ENCODE measurements at regions not wholly inside any gene's neighbourhood (a gene's known extent, or its start where the extent isn't known, plus 50 kb on each side); places are given as distances from the start of the nearest gene placed in this dataset.

GRCh38 chr12:111174251-111174960 lies 194.5 kb downstream of the PHETA1 start:
- no peak for DNase-seq (ENCODE audit: low read depth)

DNA sequence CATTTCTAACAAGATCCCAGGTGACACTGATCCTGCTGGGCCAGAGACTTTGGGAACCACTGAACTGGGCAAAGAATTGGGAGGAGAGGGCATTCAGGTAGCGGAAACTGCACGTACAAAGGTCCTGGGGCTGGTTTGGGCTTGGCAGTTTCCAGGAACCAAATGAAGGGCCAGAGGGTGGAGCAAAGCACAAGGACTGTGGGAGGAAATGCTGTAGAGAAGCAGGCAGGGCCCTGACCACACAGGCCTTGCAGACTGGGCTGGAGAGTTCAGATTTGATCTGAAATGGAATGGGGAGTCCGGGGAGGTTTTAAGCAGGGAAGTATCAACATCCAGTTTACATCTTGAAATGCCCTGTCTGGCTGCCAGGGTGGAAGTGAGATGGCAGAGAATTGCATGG lies 195.1 kb downstream of the PHETA1 start:
- DNase-seq (ENCODE audit: low read depth): no peak

DNA sequence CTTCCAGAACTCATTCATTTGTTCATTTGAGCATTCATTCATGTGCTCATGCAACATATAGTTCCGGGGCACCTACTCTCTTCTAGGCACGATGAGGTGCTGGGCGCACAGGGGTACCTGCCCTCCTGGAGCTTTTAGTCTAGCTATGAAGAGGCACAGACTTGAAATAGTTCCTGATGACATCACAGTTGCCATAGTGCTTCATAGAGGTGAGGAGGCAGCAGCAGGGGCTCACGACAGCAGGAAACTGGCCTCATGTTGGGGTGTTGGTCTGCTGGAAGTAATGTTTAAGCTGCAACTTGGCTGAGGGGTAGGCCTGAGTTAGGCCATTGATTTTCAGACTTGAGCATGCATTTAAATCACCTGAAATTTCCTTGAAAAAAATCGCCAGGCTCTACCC lies 195.5 kb downstream of the PHETA1 start:
- DNase-seq (ENCODE audit: low read depth): no peak

DNA sequence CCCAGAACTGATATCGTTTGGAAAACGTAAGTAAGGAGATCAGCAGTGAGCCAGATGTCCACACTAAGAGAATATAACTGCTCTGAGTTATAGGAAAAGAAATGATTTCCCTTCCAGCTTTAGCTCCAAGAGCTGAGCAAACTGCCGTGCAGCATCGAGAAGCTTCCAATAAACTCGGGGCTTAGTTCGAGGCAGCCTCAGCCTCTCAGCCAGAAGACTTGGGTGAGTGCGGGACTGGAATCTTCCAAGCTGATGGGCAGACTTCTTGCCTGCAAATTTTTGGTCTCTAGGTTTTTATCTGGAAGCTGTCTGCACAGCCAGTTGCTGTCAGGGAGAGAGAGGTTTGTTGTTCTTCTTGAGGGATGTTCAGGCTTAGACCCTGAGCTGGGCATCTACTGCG lies 196.1 kb downstream of the PHETA1 start:
- no peak for DNase-seq (ENCODE audit: low read depth)

- no peak for DNase-seq (ENCODE audit: low read depth)
Observed at GRCh38 chr12:111171832-111172231, 197.1 kb downstream of the PHETA1 start.

DNA sequence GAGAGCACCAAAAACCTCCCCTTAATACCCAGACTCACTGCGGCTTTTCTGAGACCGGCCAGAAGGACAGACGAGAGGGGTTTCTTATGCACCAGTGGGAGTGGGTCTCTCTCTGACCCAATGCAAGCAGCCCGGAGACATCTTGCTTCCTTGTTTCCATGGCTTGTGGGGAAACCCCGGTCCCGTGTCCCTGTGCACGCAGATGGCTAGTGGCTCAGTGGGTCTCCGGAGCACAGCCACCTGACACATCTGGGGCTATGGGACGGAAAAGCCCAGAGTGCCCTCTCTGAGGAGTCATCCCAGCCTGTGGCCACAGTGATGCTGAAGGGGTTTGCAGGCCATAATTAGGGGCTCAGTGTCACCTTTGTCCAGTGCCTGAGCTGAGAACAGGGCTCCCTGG lies 197.6 kb downstream of the PHETA1 start:
- no peak for DNase-seq (ENCODE audit: low read depth)

DNA sequence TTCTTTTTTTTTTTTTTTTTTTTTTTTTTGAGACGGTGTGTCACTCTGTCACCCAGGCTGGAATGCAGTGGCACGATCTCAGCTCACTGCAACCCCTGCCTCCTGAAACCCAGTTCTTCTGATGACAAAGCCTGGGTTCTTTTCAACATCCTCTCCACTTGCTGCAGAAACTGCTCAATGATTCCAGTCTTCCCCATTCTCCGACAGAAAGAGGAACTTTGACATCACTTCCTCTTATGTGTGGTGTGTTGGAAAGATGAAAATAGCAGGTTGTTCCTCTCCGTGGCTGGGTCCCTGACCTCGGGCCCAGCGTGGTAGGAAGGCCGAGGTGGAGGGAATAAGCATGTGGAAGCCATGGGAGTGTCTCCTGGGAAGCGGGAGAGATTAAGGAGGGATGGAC lies 198.4 kb downstream of the PHETA1 start:
- DNase-seq (ENCODE audit: low read depth): no peak

- no peak for DNase-seq (ENCODE audit: low read depth)
Observed at GRCh38 chr12:111169456-111169855, 199.4 kb downstream of the PHETA1 start.

DNA sequence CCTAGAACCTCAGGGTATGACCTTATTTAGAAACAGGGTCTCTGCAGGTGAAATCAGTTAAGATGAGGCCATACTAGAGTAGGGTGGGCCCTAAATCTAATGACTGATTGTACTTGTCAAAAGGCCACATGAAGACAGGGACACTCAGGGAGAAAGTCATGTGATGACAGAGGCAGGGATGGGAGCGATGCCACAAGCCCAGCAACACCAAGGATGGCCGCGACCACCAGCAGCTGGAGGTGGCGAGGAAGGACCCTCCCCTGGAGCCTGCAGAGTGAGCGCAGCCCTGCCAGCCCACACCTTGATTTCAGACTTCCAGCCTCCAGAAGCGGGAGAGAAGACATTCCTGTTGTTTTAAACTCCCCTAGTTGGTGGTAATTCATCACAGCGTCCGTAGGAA lies 199.9 kb downstream of the PHETA1 start:
- DNase-seq (ENCODE audit: low read depth): no peak

- DNase-seq (ENCODE audit: low read depth): no peak
Observed at GRCh38 chr12:111168009-111168900, 200.6 kb downstream of the PHETA1 start.

DNA sequence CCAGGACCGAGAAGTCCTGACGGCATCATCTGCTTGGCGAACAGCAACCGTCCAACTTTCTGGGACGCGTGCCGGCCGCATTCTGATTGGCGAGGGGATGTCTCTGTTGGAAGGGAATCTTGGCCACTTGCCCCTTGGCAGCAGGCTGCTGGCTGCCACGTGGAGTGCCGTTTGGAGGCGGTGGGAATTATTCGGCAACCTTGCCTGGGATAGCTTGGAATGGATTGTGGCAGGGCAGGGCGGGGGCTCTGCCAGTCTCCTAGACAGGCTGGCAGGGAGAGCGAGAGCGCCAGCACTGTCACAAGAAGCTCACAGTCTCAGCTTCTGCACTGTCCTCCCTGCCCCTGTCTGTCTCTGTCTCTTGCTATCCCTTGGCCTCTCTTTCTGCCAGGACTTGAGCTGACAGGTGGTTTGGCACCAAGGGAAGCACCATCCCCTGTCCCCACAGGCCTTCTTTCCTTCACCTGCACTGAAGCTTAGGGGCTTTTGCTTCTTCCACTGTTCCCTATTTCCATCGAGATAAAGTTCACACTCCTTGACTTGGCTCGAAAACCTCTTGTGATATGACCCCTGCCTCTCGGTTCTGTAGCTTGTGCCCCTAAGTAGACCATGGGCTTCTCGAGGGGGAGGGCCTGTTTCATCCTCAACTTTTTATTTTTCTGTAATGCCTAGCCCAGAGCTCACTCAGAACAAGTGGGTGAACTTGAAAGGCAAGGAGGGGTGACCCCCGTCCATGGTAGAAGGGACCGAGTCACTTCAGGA lies 201.9 kb downstream of the PHETA1 start:
- DNase-seq (ENCODE audit: low read depth): no peak

GRCh38 chr12:111164833-111165525 lies 203.9 kb downstream of the PHETA1 start:
- DNase-seq (ENCODE audit: low read depth): no peak

DNA sequence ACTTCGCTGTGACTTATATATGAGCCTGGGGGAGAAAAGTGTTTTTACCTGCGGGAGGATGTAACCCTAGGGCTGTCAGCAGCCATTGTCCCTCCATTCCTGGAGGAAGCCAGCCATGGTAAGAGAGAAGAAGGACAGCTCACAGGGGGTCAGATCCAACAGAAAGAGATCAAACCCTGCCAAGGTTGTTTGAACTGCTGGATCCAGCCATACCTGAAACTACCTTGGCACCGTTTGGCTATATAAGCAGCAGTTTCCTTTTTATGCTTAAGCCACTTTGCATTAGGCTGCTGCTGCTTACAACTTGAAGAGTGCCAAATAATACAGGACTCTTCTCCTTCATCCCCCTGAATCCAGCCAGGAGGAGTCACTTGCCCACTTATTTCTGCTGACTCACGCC lies 205.5 kb downstream of the PHETA1 start:
- DNase-seq (ENCODE audit: low read depth): no peak

- DNase-seq (ENCODE audit: low read depth): no peak
Observed at GRCh38 chr12:111161898-111162297, 207.0 kb downstream of the PHETA1 start.

- no peak for DNase-seq (ENCODE audit: low read depth)
Observed at GRCh38 chr12:111160350-111161241, 208.3 kb downstream of the PHETA1 start.

DNA sequence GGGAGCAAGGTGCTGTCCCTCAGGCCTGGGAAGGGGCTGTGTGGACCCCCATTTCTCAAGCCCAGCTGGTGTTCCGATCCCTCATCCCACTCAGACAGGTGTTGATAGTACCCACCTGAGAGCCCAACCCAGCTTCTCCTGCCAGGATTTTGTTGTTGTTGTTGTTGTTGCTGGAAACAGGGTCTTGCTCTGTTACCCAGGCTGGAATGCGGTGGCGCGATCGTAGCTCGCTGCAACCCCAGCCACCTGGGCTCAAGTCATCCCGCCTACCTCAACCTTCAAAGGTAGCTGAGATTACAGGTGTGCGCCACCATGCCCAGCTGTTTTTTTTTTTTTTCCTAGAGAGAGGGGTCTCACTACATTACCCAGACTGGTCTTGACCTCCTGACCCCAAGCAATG lies 209.9 kb downstream of the PHETA1 start:
- no peak for DNase-seq (ENCODE audit: low read depth)

GRCh38 chr12:111157486-111157885 lies 211.4 kb downstream of the PHETA1 start:
- DNase-seq (ENCODE audit: low read depth): no peak

DNA sequence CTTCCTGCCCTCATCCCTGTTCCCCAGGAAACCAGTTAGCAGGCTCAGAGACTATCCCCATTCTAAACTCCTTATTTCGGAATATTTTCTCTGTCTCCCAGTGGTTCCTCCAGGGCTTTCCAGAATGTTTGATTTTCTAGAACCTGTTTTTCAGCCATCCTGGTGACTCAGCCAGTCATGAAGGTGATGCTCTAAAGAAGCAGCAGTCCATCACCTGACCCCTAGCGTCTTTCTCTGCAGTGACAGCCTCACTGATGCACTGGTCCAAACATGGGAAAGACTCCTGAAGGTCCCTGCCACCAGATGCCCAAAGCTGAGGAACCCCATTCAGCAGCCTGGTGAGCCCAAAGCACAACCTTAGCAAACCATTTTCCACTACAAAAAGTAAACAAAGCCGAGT lies 212.6 kb downstream of the PHETA1 start:
- DNase-seq (ENCODE audit: low read depth): no peak

DNA sequence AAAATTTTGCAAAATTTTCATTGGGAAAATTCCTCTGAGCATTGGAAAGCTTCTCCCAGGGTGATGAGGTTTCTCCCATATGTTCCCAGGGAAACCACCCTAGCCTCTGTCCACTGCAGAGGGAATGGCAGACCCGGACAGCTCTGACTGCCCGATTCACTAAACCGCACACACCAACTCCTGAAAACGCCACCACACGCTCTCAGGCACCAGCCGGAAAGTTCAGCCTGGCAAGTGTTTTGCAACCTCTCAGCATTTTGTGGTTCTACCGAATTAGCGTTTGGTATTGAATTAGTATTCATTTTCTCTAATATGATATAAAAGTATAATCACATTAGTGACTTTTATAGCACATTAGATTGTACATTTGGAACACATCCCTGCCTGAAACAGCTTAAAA lies 213.4 kb downstream of the PHETA1 start:
- DNase-seq (ENCODE audit: low read depth): no peak

- DNase-seq (ENCODE audit: low read depth): no peak
Observed at GRCh38 chr12:111155020-111155419, 213.9 kb downstream of the PHETA1 start.

Measured in stimulated activated CD8-positive, alpha-beta memory T cell treated with anti-CD3 and anti-CD28 coated beads, Interleukin-12 subunit alpha, Interleukin-12 subunit beta, amount 100 ng/mL, for 1 hour (primary cell).